ENCODE measurements at regions not wholly inside any gene's neighbourhood (a gene's known extent, or its start where the extent isn't known, plus 50 kb on each side); places are given as distances from the start of the nearest gene placed in this dataset.

DNA sequence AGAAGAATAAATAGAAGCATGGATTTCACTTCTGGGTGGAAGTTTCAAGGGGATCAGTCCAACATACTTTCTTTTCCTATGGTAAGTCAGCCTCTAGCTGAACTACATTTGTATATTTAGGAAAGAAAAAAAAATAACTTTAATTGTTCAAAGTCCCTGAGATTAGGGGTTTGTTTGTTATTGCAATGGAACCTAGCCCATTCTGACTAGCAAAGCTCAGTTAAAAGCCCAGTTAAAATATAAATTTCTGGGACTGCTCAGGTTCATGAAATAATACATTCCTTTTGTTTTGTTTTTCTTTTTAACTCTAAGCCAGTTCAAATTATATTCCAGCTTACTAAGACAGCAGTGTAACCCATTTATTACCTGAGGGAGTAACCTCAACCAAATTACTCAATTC is 2069.6 kb upstream of the CELF4 start:
- no peak for TF ChIP-seq EZH2phosphoT487 (IDR thresholded peaks at IDR 0.05; ENCODE audit: borderline replicate concordance, low read length)
- TF ChIP-seq CTCF (IDR thresholded peaks at IDR 0.05; ENCODE audit: low read depth, low read length, poor library complexity, severe bottlenecking) = no peak

All from DOHH2 (cell line).